ENCODE measurements at regions not wholly inside any gene's neighbourhood (a gene's known extent, or its start where the extent isn't known, plus 50 kb on each side); places are given as distances from the start of the nearest gene placed in this dataset.

GRCh38 chr2:223282221-223282620 lies 230.2 kb downstream of the KCNE4 start:
- Histone ChIP-seq H3K36me3 (ENCODE audit: low read depth) (no peaks in the 10 kb centered on the region), H3K4me3 (no peak overlapping the region), H3K4me1 (ENCODE audit: low read depth) (no peaks in the 10 kb centered on the region), H3K9me3 (no peaks in the 10 kb centered on the region)
- intact Hi-C loops (cut with DNase I, micrococcal nuclease) = no loop called here
- no peak for TF ChIP-seq CTCF (IDR thresholded peaks at IDR 0.05)
- DNase-seq = no peak
- no peak for ATAC-seq

- H3K4me1 ChIP-seq (ENCODE audit: low read depth) = no peaks in the 10 kb centered on the region
- no peak for DNase-seq
- TF ChIP-seq CTCF (IDR thresholded peaks at IDR 0.05) = no peak
- ATAC-seq = no peak
- no peaks in the 10 kb centered on the region for H3K36me3 ChIP-seq (ENCODE audit: low read depth)
- no peaks in the 10 kb centered on the region for H3K9me3 ChIP-seq
- H3K4me3 ChIP-seq = no peak overlapping the region
- intact Hi-C loops (cut with DNase I, micrococcal nuclease) = no loop called here
These were observed 231.3 kb downstream of the KCNE4 start for GRCh38 chr2:223283329-223283728.

- Histone ChIP-seq H3K4me1 (ENCODE audit: low read depth) (no peaks in the 10 kb centered on the region), H3K4me3 (no peak overlapping the region), H3K36me3 (ENCODE audit: low read depth) (no peaks in the 10 kb centered on the region), H3K9me3 (no peaks in the 10 kb centered on the region)
- intact Hi-C loops (cut with DNase I, micrococcal nuclease) = no loop called here
- DNase-seq = no peak
- ATAC-seq = no peak
- no peak for TF ChIP-seq CTCF (IDR thresholded peaks at IDR 0.05)
These were observed 231.8 kb downstream of the KCNE4 start for GRCh38 chr2:223283771-223284170.

- no peak for TF ChIP-seq CTCF (IDR thresholded peaks at IDR 0.05)
- no peak for ATAC-seq
- intact Hi-C loops (cut with DNase I, micrococcal nuclease) = no loop called here
These were observed 233.6 kb downstream of the KCNE4 start for GRCh38 chr2:223285370-223286265.

GRCh38 chr2:223294756-223295155 lies 242.8 kb downstream of the KCNE4 start:
- ATAC-seq = no peak
- no peak for TF ChIP-seq CTCF (IDR thresholded peaks at IDR 0.05)
- Histone ChIP-seq H3K4me3 (no peak overlapping the region), H3K4me1 (ENCODE audit: low read depth) (no peaks in the 10 kb centered on the region), H3K9me3 (no peaks in the 10 kb centered on the region), H3K36me3 (ENCODE audit: low read depth) (no peaks in the 10 kb centered on the region)
- DNase-seq = no peak
- intact Hi-C loops (cut with DNase I, micrococcal nuclease) = no loop called here

More at GRCh38 chr2:223285370-223286265, 233.6 kb downstream of the KCNE4 start:
- no peak overlapping the region for H3K4me3 ChIP-seq
- H3K36me3 ChIP-seq (ENCODE audit: low read depth) = no peaks in the 10 kb centered on the region
- no peaks in the 10 kb centered on the region for H3K9me3 ChIP-seq
- no peak for DNase-seq
- H3K4me1 ChIP-seq (ENCODE audit: low read depth) = no peaks in the 10 kb centered on the region
